Large intestine (tissue), 3 donors: ENCODE measurements at regions not wholly inside any gene's neighbourhood (a gene's known extent, or its start where the extent isn't known, plus 50 kb on each side); places are given as distances from the start of the nearest gene placed in this dataset.
A peak's percentile ranks its signal among the peaks of the same experiment; 100 is the strongest.

Experiments used
- DNase-seq, 2 donors: peaks; one replicate each; pipeline versions ENCODE4 v3.0.0 to v3.0.0-alpha.2; 2013
- H3K27ac ChIP-seq: one replicate; pipeline ENCODE4 v1.5.1; 2013; ENCODE audit warnings: low read length
- H3K27me3 ChIP-seq: 2 replicates; pipeline ENCODE4 v1.6.1; 2013; ENCODE audit warnings: low read length; ENCODE audit not compliant: control insufficient read depth, insufficient read depth
- H3K36me3 ChIP-seq: 2 replicates; pipeline ENCODE4 v1.6.1; 2013; ENCODE audit warnings: low read length; ENCODE audit not compliant: control insufficient read depth, insufficient read depth
- H3K4me1 ChIP-seq: one replicate; pipeline ENCODE4 v1.6.1; 2013; ENCODE audit warnings: low read length; ENCODE audit not compliant: control insufficient read depth, insufficient read depth
- H3K4me3 ChIP-seq: one replicate; pipeline ENCODE4 v1.5.1; 2013; ENCODE audit warnings: low read length
- H3K9me3 ChIP-seq: one replicate; pipeline ENCODE4 v1.6.1; 2013; ENCODE audit warnings: mild to moderate bottlenecking, low read depth, low read length, moderate library complexity; ENCODE audit not compliant: control insufficient read depth
- WGBS: methylation state at CpG from one replicate; pipeline ENCODE4 v1.1.5; 2013; ENCODE audit warnings: low lambda C conversion rate; ENCODE audit not compliant: insufficient coverage; 5-methylcytosine and 5-hydroxymethylcytosine counted together

- H3K4me3 ChIP-seq = no peak overlapping the region
Measured at GRCh38 chr21:41664881-41665765, 101.7 kb downstream of the RIPK4 start.

GRCh38 chr21:41663805-41664788 is 102.8 kb downstream of the RIPK4 start:
- WGBS = 7% methylated on average over 3 of the region's 21 CpGs
- Histone ChIP-seq H3K36me3 (no peaks in the 10 kb centered on the region), H3K27me3 (no peaks in the 10 kb centered on the region), H3K9me3 (no peaks in the 10 kb centered on the region), H3K4me1 (peaks cover 14% of the 10 kb centered on the region), H3K27ac (peak overlapping the region; percentile 53), H3K4me3 (no peak overlapping the region)
- DNase-seq = peak; percentile 91 to 93

More at GRCh38 chr21:41664881-41665765, 101.7 kb downstream of the RIPK4 start:
- Histone ChIP-seq H3K36me3 (no peaks in the 10 kb centered on the region), H3K4me1 (peaks cover 14% of the 10 kb centered on the region), H3K9me3 (no peaks in the 10 kb centered on the region), H3K27ac (no peak overlapping the region), H3K27me3 (no peaks in the 10 kb centered on the region)
- DNase-seq = no peak
- no CpG with 5 or more reads among the region's 32 CpGs for WGBS

- Histone ChIP-seq H3K36me3 (no peaks in the 10 kb centered on the region), H3K27me3 (no peaks in the 10 kb centered on the region), H3K4me3 (no peak overlapping the region), H3K27ac (no peak overlapping the region), H3K9me3 (no peaks in the 10 kb centered on the region), H3K4me1 (peaks cover 14% of the 10 kb centered on the region)
- no peak for DNase-seq
- no CpG with 5 or more reads among the region's 9 CpGs for WGBS
Measured at GRCh38 chr21:41662761-41663160, 104.1 kb downstream of the RIPK4 start.

- Histone ChIP-seq H3K4me3 (no peak overlapping the region), H3K27me3 (no peaks in the 10 kb centered on the region), H3K27ac (no peak overlapping the region), H3K36me3 (no peaks in the 10 kb centered on the region), H3K9me3 (no peaks in the 10 kb centered on the region), H3K4me1 (peaks cover 14% of the 10 kb centered on the region)
- no CpG with 5 or more reads among the region's 7 CpGs for WGBS
- no peak for DNase-seq
Measured at GRCh38 chr21:41662161-41662560, 104.7 kb downstream of the RIPK4 start.

GRCh38 chr21:41660748-41661147 is 106.1 kb downstream of the RIPK4 start:
- no peaks in the 10 kb centered on the region for H3K27me3 ChIP-seq
- no peak for DNase-seq
- no CpG with 5 or more reads among the region's 10 CpGs for WGBS
- H3K36me3 ChIP-seq = no peaks in the 10 kb centered on the region
- H3K27ac ChIP-seq = no peak overlapping the region
- no peak overlapping the region for H3K4me3 ChIP-seq
- no peaks in the 10 kb centered on the region for H3K9me3 ChIP-seq
- peaks cover 14% of the 10 kb centered on the region for H3K4me1 ChIP-seq

GRCh38 chr21:41659791-41660560 is 106.9 kb downstream of the RIPK4 start:
- no peak overlapping the region for H3K4me3 ChIP-seq
- H3K27me3 ChIP-seq = no peaks in the 10 kb centered on the region
- no peak overlapping the region for H3K27ac ChIP-seq
- H3K36me3 ChIP-seq = no peaks in the 10 kb centered on the region
- WGBS = no CpG with 5 or more reads among the region's 16 CpGs
- no peaks in the 10 kb centered on the region for H3K9me3 ChIP-seq
- DNase-seq = no peak
- H3K4me1 ChIP-seq = peaks cover 11% of the 10 kb centered on the region

GRCh38 chr21:41656946-41657525 is 109.8 kb downstream of the RIPK4 start:
- no peak for DNase-seq

GRCh38 chr21:41655259-41655658 is 111.6 kb downstream of the RIPK4 start:
- H3K9me3 ChIP-seq = no peaks in the 10 kb centered on the region
- H3K36me3 ChIP-seq = no peaks in the 10 kb centered on the region
- H3K4me1 ChIP-seq = no peaks in the 10 kb centered on the region
- H3K27me3 ChIP-seq = no peaks in the 10 kb centered on the region
- no peak for DNase-seq
- H3K27ac ChIP-seq = no peak overlapping the region
- no peak overlapping the region for H3K4me3 ChIP-seq
- 96% methylated on average over 4 of the region's 4 CpGs for WGBS

More at GRCh38 chr21:41656946-41657525, 109.8 kb downstream of the RIPK4 start:
- no CpG with 5 or more reads among the region's 6 CpGs for WGBS
- Histone ChIP-seq H3K4me1 (no peaks in the 10 kb centered on the region), H3K27ac (no peak overlapping the region), H3K4me3 (no peak overlapping the region), H3K27me3 (no peaks in the 10 kb centered on the region), H3K36me3 (no peaks in the 10 kb centered on the region), H3K9me3 (no peaks in the 10 kb centered on the region)

GRCh38 chr21:41653954-41654491 is 112.8 kb downstream of the RIPK4 start:
- no peaks in the 10 kb centered on the region for H3K27me3 ChIP-seq
- WGBS = no CpG with 5 or more reads among the region's 3 CpGs
- H3K27ac ChIP-seq = no peak overlapping the region
- no peak for DNase-seq
- no peaks in the 10 kb centered on the region for H3K9me3 ChIP-seq
- no peaks in the 10 kb centered on the region for H3K36me3 ChIP-seq
- no peaks in the 10 kb centered on the region for H3K4me1 ChIP-seq
- H3K4me3 ChIP-seq = no peak overlapping the region
